Memory B cell (primary cell): ENCODE measurements at regions not wholly inside any gene's neighbourhood (a gene's known extent, or its start where the extent isn't known, plus 50 kb on each side); places are given as distances from the start of the nearest gene placed in this dataset.

ENCODE experiments used
- ATAC-seq: fragments of 150-1000 bp; cut with Tn5 transposase; 2 replicates; pipeline ENCODE4 v1.10.0; 2021; ENCODE audit warnings: low read depth, mild to moderate bottlenecking, moderate library complexity
- DNase-seq, 2 donors: peaks; one replicate each; pipeline ENCODE4 v3.0.0; 2022; ENCODE audit warnings: low spot score in 2 of 2
- H3K27ac Mint-ChIP-seq: one replicate; pipeline ENCODE4 v1.8.0; 2022; ENCODE audit warnings: mild to moderate bottlenecking, moderate library complexity, mixed read lengths
- H3K27me3 Mint-ChIP-seq: one replicate; pipeline ENCODE4 v1.8.0; 2022; ENCODE audit warnings: mixed read lengths
- H3K36me3 Mint-ChIP-seq: one replicate; pipeline ENCODE4 v1.8.0; 2022; ENCODE audit warnings: mild to moderate bottlenecking, mixed read lengths
- H3K4me1 Mint-ChIP-seq: one replicate; pipeline ENCODE4 v1.8.0; 2022; ENCODE audit warnings: mixed read lengths
- H3K4me3 Mint-ChIP-seq: one replicate; pipeline ENCODE4 v1.8.0; 2022; ENCODE audit warnings: mild to moderate bottlenecking, moderate library complexity, mixed read lengths
- H3K9me3 Mint-ChIP-seq: one replicate; pipeline ENCODE4 v1.8.0; 2022; ENCODE audit warnings: mixed read lengths

GRCh38 chr10:71045204-71045809, 156.9 kb upstream of the PCBD1 start:
- no peak overlapping the region for H3K4me3 Mint-ChIP-seq
- no peak overlapping the region for H3K27ac Mint-ChIP-seq
- no peak for ATAC-seq
- peaks cover 20% of the 10 kb centered on the region for H3K27me3 Mint-ChIP-seq
- H3K9me3 Mint-ChIP-seq: no peaks in the 10 kb centered on the region
- DNase-seq: no peak
- H3K4me1 Mint-ChIP-seq: peaks cover 5% of the 10 kb centered on the region
- H3K36me3 Mint-ChIP-seq: no peaks in the 10 kb centered on the region

- peaks cover 3% of the 10 kb centered on the region for H3K4me1 Mint-ChIP-seq
- ATAC-seq (no peak), DNase-seq (no peak)
- peaks cover 22% of the 10 kb centered on the region for H3K27me3 Mint-ChIP-seq
- H3K36me3 Mint-ChIP-seq: no peaks in the 10 kb centered on the region
- H3K27ac Mint-ChIP-seq: no peak overlapping the region
- no peak overlapping the region for H3K4me3 Mint-ChIP-seq
- H3K9me3 Mint-ChIP-seq: no peaks in the 10 kb centered on the region
These were observed 157.6 kb upstream of the PCBD1 start for GRCh38 chr10:71045936-71046335.

- H3K9me3 Mint-ChIP-seq: no peaks in the 10 kb centered on the region
- H3K36me3 Mint-ChIP-seq: no peaks in the 10 kb centered on the region
- no peak for ATAC-seq
- no peak for DNase-seq
- H3K4me1 Mint-ChIP-seq: peaks cover 3% of the 10 kb centered on the region
- H3K4me3 Mint-ChIP-seq: no peak overlapping the region
- H3K27me3 Mint-ChIP-seq: peaks cover 26% of the 10 kb centered on the region
- H3K27ac Mint-ChIP-seq: no peak overlapping the region
These were observed 158.4 kb upstream of the PCBD1 start for GRCh38 chr10:71046747-71047146.

- no peak for ATAC-seq
- Mint-ChIP-seq H3K4me3 (no peak overlapping the region), H3K27ac (no peak overlapping the region), H3K9me3 (peaks cover 1% of the 10 kb centered on the region), H3K36me3 (no peaks in the 10 kb centered on the region), H3K27me3 (peaks cover 29% of the 10 kb centered on the region), H3K4me1 (peaks cover 3% of the 10 kb centered on the region)
- no peak for DNase-seq
These were observed 160.7 kb upstream of the PCBD1 start for GRCh38 chr10:71048971-71049615.

- Mint-ChIP-seq H3K27ac (no peak overlapping the region), H3K4me1 (peaks cover 3% of the 10 kb centered on the region), H3K4me3 (no peak overlapping the region), H3K9me3 (peaks cover 7% of the 10 kb centered on the region), H3K27me3 (peaks cover 27% of the 10 kb centered on the region), H3K36me3 (peaks cover 2% of the 10 kb centered on the region)
- no peak for ATAC-seq
- no peak for DNase-seq
These were observed 161.6 kb upstream of the PCBD1 start for GRCh38 chr10:71049994-71050393.

- Mint-ChIP-seq H3K4me3 (no peak overlapping the region), H3K27ac (no peak overlapping the region), H3K4me1 (peaks cover 3% of the 10 kb centered on the region), H3K27me3 (peaks cover 22% of the 10 kb centered on the region), H3K36me3 (peaks cover 2% of the 10 kb centered on the region), H3K9me3 (peaks cover 7% of the 10 kb centered on the region)
- DNase-seq: no peak
- ATAC-seq: no peak
These were observed 160.2 kb upstream of the UNC5B start for GRCh38 chr10:71052076-71052660.

- peaks cover 22% of the 10 kb centered on the region for H3K27me3 Mint-ChIP-seq
- H3K4me1 Mint-ChIP-seq: peaks cover 3% of the 10 kb centered on the region
- no peak overlapping the region for H3K27ac Mint-ChIP-seq
- H3K36me3 Mint-ChIP-seq: peaks cover 2% of the 10 kb centered on the region
- no peak for DNase-seq
- peaks cover 7% of the 10 kb centered on the region for H3K9me3 Mint-ChIP-seq
- ATAC-seq: no peak
- no peak overlapping the region for H3K4me3 Mint-ChIP-seq
These were observed 159.7 kb upstream of the UNC5B start for GRCh38 chr10:71052708-71053107.

GRCh38 chr10:71053169-71053895, 159.0 kb upstream of the UNC5B start:
- ATAC-seq: no peak
- Mint-ChIP-seq H3K27me3 (peaks cover 22% of the 10 kb centered on the region), H3K27ac (no peak overlapping the region), H3K4me3 (no peak overlapping the region), H3K36me3 (peaks cover 2% of the 10 kb centered on the region), H3K4me1 (peaks cover 3% of the 10 kb centered on the region), H3K9me3 (peaks cover 7% of the 10 kb centered on the region)
- no peak for DNase-seq

GRCh38 chr10:71058308-71058707, 154.1 kb upstream of the UNC5B start:
- peaks cover 2% of the 10 kb centered on the region for H3K36me3 Mint-ChIP-seq
- no peaks in the 10 kb centered on the region for H3K4me1 Mint-ChIP-seq
- DNase-seq (no peak), ATAC-seq (no peak)
- no peak overlapping the region for H3K27ac Mint-ChIP-seq
- no peak overlapping the region for H3K4me3 Mint-ChIP-seq
- H3K9me3 Mint-ChIP-seq: peaks cover 7% of the 10 kb centered on the region
- peaks cover 5% of the 10 kb centered on the region for H3K27me3 Mint-ChIP-seq

GRCh38 chr10:71059054-71059818, 153.1 kb upstream of the UNC5B start:
- Mint-ChIP-seq H3K36me3 (peaks cover 2% of the 10 kb centered on the region), H3K4me1 (no peaks in the 10 kb centered on the region), H3K27me3 (peaks cover 5% of the 10 kb centered on the region), H3K27ac (no peak overlapping the region), H3K4me3 (no peak overlapping the region), H3K9me3 (peaks cover 4% of the 10 kb centered on the region)
- no peak for ATAC-seq
- DNase-seq: no peak

GRCh38 chr10:71059943-71060342, 152.4 kb upstream of the UNC5B start:
- ATAC-seq (no peak), DNase-seq (no peak)
- Mint-ChIP-seq H3K4me1 (no peaks in the 10 kb centered on the region), H3K27me3 (peaks cover 5% of the 10 kb centered on the region), H3K4me3 (no peak overlapping the region), H3K27ac (no peak overlapping the region), H3K36me3 (no peaks in the 10 kb centered on the region), H3K9me3 (no peaks in the 10 kb centered on the region)

- Mint-ChIP-seq H3K27ac (no peak overlapping the region), H3K27me3 (peaks cover 5% of the 10 kb centered on the region), H3K9me3 (no peaks in the 10 kb centered on the region), H3K36me3 (no peaks in the 10 kb centered on the region), H3K4me1 (no peaks in the 10 kb centered on the region), H3K4me3 (no peak overlapping the region)
- ATAC-seq: no peak
- no peak for DNase-seq
These were observed 151.6 kb upstream of the UNC5B start for GRCh38 chr10:71060476-71061426.

GRCh38 chr10:71061472-71061871, 150.9 kb upstream of the UNC5B start:
- ATAC-seq (no peak), DNase-seq (no peak)
- no peaks in the 10 kb centered on the region for H3K4me1 Mint-ChIP-seq
- H3K36me3 Mint-ChIP-seq: no peaks in the 10 kb centered on the region
- no peak overlapping the region for H3K27ac Mint-ChIP-seq
- peaks cover 5% of the 10 kb centered on the region for H3K27me3 Mint-ChIP-seq
- H3K4me3 Mint-ChIP-seq: no peak overlapping the region
- H3K9me3 Mint-ChIP-seq: no peaks in the 10 kb centered on the region
